Left renal cortex interstitium (tissue), 4 donors: ENCODE measurements at regions not wholly inside any gene's neighbourhood (a gene's known extent, or its start where the extent isn't known, plus 50 kb on each side); places are given as distances from the start of the nearest gene placed in this dataset.
"Not testable (repeated sequence)": the region's sequence is repeated elsewhere in the genome, so short reads cannot be mapped to it uniquely, and the experiment has no call there.

Source experiments
- DNase-seq, 4 donors: peaks; one replicate each; pipeline ENCODE4 v3.0.0-alpha.2; 2013; ENCODE audit warnings: low read depth in 4 of 4, low spot score in 2 of 4, missing footprints in 1 of 4

GRCh38 chr4:114226968-114227760 lies 247.7 kb upstream of the ARSJ start:
- DNase-seq = no peak

GRCh38 chr4:114229706-114230105 lies 250.3 kb upstream of the ARSJ start:
- no peak for DNase-seq

- DNase-seq = no peak
Measured at GRCh38 chr4:114236171-114236769, 256.8 kb upstream of the ARSJ start.

GRCh38 chr4:114237997-114238396 lies 258.6 kb upstream of the ARSJ start:
- no peak for DNase-seq

- no peak for DNase-seq
Measured at GRCh38 chr4:114249561-114249960, 270.1 kb upstream of the ARSJ start.

- no peak for DNase-seq
Measured at GRCh38 chr4:114249976-114250375, 270.5 kb upstream of the ARSJ start.

GRCh38 chr4:114250439-114250891 lies 271.0 kb upstream of the ARSJ start:
- DNase-seq = no peak

- no peak for DNase-seq
Measured at GRCh38 chr4:114251020-114251419, 271.6 kb upstream of the ARSJ start.

GRCh38 chr4:114252499-114252898 lies 273.1 kb upstream of the ARSJ start:
- DNase-seq = no peak

GRCh38 chr4:114257501-114257900 lies 278.1 kb upstream of the ARSJ start:
- DNase-seq = no peak

GRCh38 chr4:114262421-114262820 lies 283.0 kb upstream of the ARSJ start:
- DNase-seq = not testable (repeated sequence)

- no peak for DNase-seq
Measured at GRCh38 chr4:114263233-114263632, 283.8 kb upstream of the ARSJ start.

- DNase-seq = no peak
Measured at GRCh38 chr4:114264452-114264851, 285.0 kb upstream of the ARSJ start.

- no peak for DNase-seq
Measured at GRCh38 chr4:114264877-114265291, 285.4 kb upstream of the ARSJ start.

- DNase-seq = no peak
Measured at GRCh38 chr4:114265342-114265741, 285.9 kb upstream of the ARSJ start.

- no peak for DNase-seq
Measured at GRCh38 chr4:114267976-114268375, 288.5 kb upstream of the ARSJ start.

- no peak for DNase-seq
Measured at GRCh38 chr4:114271031-114271430, 291.6 kb upstream of the ARSJ start.

GRCh38 chr4:114272226-114272625 lies 292.8 kb upstream of the ARSJ start:
- no peak for DNase-seq

GRCh38 chr4:114273238-114273637 lies 293.8 kb upstream of the ARSJ start:
- no peak for DNase-seq

GRCh38 chr4:114277690-114278089 lies 298.2 kb upstream of the ARSJ start:
- DNase-seq = no peak

- no peak for DNase-seq
Measured at GRCh38 chr4:114279066-114279465, 299.6 kb upstream of the ARSJ start.

GRCh38 chr4:114279711-114280110 lies 300.3 kb upstream of the ARSJ start:
- DNase-seq = no peak
